HEK293T (cell line): ENCODE measurements at regions not wholly inside any gene's neighbourhood (a gene's known extent, or its start where the extent isn't known, plus 50 kb on each side); places are given as distances from the start of the nearest gene placed in this dataset.

Experiments
- CTCF ChIA-PET: fragments of 350-600 bp; formaldehyde crosslinking; extraction: SDS; loops from one replicate; lab custom pipeline; 2021; ENCODE audit warnings: antibody characterized with exemption, inconsistent platforms; lab: Yijun Ruan, JAX
- POLR2A ChIA-PET: fragments of 350-600 bp; formaldehyde crosslinking; extraction: SDS; loops from one replicate; lab custom pipeline; 2020; ENCODE audit warnings: antibody characterized with exemption, inconsistent platforms; lab: Yijun Ruan, JAX
- DNase-seq: peaks from one replicate; pipeline ENCODE4 v3.0.0; 2012; ENCODE audit warnings: mixed read lengths; ENCODE audit errors: extremely low spot score
- ARNT ChIP-seq: fragments of 450-650 bp; IDR thresholded peaks from 2 replicates; pipeline ENCODE4 v1.6.1; 2017; ENCODE audit warnings: mild to moderate bottlenecking
- BHLHE40 ChIP-seq: fragments of 450-650 bp; IDR thresholded peaks from 2 replicates; pipeline ENCODE4 v1.6.1; 2016; ENCODE audit warnings: mild to moderate bottlenecking, moderate library complexity, borderline replicate concordance
- CTBP1 ChIP-seq: fragments of 450-650 bp; IDR thresholded peaks from 2 replicates; pipeline ENCODE4 v1.6.1; 2016; ENCODE audit warnings: borderline replicate concordance
- ELF4 ChIP-seq: fragments of 450-650 bp; IDR thresholded peaks from 2 replicates; pipeline ENCODE4 v1.6.1; 2017; ENCODE audit warnings: antibody characterized with exemption
- FOXA1 ChIP-seq: fragments of 450-650 bp; IDR thresholded peaks from 2 replicates; pipeline ENCODE4 v1.6.1; 2016; ENCODE audit warnings: mild to moderate bottlenecking
- FOXK2 ChIP-seq: fragments of 450-650 bp; IDR thresholded peaks from 2 replicates; pipeline ENCODE4 v1.6.1; 2016; ENCODE audit warnings: mild to moderate bottlenecking
- FOXM1 ChIP-seq: fragments of 450-650 bp; IDR thresholded peaks from 2 replicates; pipeline ENCODE4 v1.6.1; 2017; ENCODE audit warnings: mild to moderate bottlenecking, borderline replicate concordance
- HDGF ChIP-seq: fragments of 450-650 bp; IDR thresholded peaks from 2 replicates; pipeline ENCODE4 v1.6.1; 2017; ENCODE audit warnings: antibody characterized with exemption, borderline replicate concordance
- L3MBTL2 ChIP-seq: fragments of 450-650 bp; conservative IDR thresholded peaks from 2 replicates; pipeline ENCODE4 v1.6.1; 2016; ENCODE audit warnings: mild to moderate bottlenecking
- LEF1 ChIP-seq: fragments of 450-650 bp; IDR thresholded peaks from 2 replicates; pipeline ENCODE4 v1.6.1; 2017; ENCODE audit warnings: mild to moderate bottlenecking, borderline replicate concordance
- NFRKB ChIP-seq: fragments of 450-650 bp; IDR thresholded peaks from 2 replicates; pipeline ENCODE4 v1.6.1; 2016; ENCODE audit warnings: mild to moderate bottlenecking, moderate library complexity
- PKNOX1 ChIP-seq: fragments of 450-650 bp; IDR thresholded peaks from 2 replicates; pipeline ENCODE4 v1.6.1; 2016
- SP1 ChIP-seq: fragments of 450-650 bp; IDR thresholded peaks from 2 replicates; pipeline ENCODE4 v1.6.1; 2017
- SUZ12 ChIP-seq: fragments of 450-650 bp; IDR thresholded peaks from 2 replicates; pipeline ENCODE4 v1.6.1; 2016; ENCODE audit warnings: mild to moderate bottlenecking
- TARDBP ChIP-seq: fragments of 450-650 bp; IDR thresholded peaks from 2 replicates; pipeline ENCODE4 v1.6.1; 2016
- ZNF384 ChIP-seq: fragments of 450-650 bp; IDR thresholded peaks from 2 replicates; pipeline ENCODE4 v1.6.1; 2016

DNA sequence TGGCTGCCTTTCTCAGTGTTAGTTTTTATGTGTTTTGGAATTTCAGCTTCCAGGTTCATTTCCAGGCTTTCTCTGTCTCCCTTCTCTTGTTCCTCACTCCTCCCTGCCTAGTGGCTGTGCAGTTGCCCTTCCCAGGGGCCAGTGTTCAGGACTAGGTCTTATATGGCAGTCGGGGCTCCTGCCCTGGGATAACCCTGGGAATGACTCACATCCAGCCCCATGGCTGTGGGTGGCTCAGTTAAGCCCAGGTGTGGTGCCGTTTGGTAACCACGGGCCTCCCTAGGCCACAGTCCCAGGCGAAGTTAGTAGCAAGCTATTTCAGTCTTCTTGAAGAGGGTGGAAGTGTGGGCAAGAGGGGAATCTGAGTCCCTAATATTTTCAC lies 57.4 kb upstream of the DDR1 start:
- CTCF ChIA-PET = interaction anchor here (0.6 to 2.5 kb wide), 6 partner anchors 9 to 263 kb away, joined by 3 to 11 read pairs (median 5); no protein-coding TSS in a partner anchor
- TF ChIP-seq SP1 = no peak
- no peak for TF ChIP-seq L3MBTL2
- TF ChIP-seq FOXA1 = no peak
- TF ChIP-seq NFRKB = no peak
- TF ChIP-seq FOXM1 = no peak
- no peak for TF ChIP-seq CTBP1
- no peak for TF ChIP-seq ELF4
- no peak for TF ChIP-seq PKNOX1
- no peak for TF ChIP-seq TARDBP
- no peak for TF ChIP-seq FOXK2
- TF ChIP-seq BHLHE40 = no peak
- no peak for DNase-seq
- POLR2A ChIA-PET = no interaction called here

GRCh38 chr6:30824698-30825097 lies 59.6 kb upstream of the DDR1 start:
- DNase-seq = no peak
- ChIA-PET POLR2A (no interaction called here), CTCF (no interaction called here)
- TF ChIP-seq SP1 = no peak
- no peak for TF ChIP-seq ARNT
- TF ChIP-seq CTBP1 = no peak
- TF ChIP-seq FOXA1 = no peak

- TF ChIP-seq BHLHE40 (no peak), CTBP1 (no peak), ARNT (no peak), ZNF384 (no peak), NFRKB (no peak), ELF4 (no peak), FOXM1 (no peak), TARDBP (no peak), PKNOX1 (no peak), HDGF (no peak), SUZ12 (no peak), LEF1 (no peak), FOXK2 (no peak), FOXA1 (no peak), SP1 (no peak), L3MBTL2 (no peak)
- ChIA-PET CTCF (no interaction called here), POLR2A (no interaction called here)
- no peak for DNase-seq
Observed at GRCh38 chr6:30823534-30823865, 60.8 kb upstream of the DDR1 start.

DNA sequence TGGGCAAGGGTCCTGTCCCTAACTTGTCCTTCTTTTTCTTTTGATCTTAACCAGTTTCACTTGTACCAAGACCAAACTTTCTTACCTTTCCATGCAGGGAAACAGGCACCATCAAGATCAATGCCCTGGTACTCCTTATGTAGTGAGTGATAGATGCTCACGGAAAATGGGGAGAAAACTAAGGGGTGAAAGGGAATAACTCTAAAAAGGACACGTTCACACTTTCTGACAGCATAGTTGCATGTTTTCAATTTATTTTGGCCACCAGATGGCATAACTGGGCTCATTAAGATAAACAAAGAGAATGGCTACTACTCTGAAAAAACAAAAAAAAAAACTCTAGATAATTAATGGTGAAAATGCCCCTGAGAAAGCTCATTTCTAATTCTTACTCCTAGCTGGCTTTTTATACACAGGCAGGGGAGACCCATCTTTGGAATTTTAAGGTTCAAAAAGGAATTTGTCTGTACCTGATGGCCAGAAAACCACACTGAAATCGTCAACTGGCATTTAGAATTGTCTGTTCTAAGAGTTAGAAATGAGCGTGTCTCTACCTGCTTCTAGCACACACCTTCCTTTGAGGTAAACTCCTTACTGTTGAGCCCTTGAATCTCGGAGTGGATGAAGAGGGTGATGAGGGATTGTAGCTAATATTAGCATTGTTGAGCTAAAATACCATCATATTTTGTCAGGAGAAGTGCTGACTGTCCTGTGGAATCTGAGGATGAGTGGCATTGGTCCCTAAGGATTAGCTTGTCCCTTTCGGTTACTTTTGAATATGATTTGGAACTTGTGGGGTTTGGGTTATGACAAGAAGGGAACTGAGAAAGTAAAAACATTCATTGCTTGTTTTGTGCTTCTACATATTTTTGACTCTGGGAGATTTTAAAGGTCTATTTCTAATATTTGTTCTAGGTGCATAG lies 62.2 kb upstream of the DDR1 start:
- CTCF ChIA-PET = interaction anchor here (0.6 to 2.0 kb wide), 18 partner anchors 10 to 301 kb away, joined by 3 to 13 read pairs (median 4); partner anchors contain the start of gene VARS2
- no peak for DNase-seq
- TF ChIP-seq CTBP1 = no peak
- peak; percentile 96 for TF ChIP-seq ZNF384
- no peak for TF ChIP-seq SP1
- TF ChIP-seq ELF4 = no peak
- POLR2A ChIA-PET = interaction anchor here (1.0 to 1.1 kb wide), 2 partner anchors 60 to 86 kb away, joined by 4 to 5 read pairs; partner anchors contain the start of gene GTF2H4

DNA sequence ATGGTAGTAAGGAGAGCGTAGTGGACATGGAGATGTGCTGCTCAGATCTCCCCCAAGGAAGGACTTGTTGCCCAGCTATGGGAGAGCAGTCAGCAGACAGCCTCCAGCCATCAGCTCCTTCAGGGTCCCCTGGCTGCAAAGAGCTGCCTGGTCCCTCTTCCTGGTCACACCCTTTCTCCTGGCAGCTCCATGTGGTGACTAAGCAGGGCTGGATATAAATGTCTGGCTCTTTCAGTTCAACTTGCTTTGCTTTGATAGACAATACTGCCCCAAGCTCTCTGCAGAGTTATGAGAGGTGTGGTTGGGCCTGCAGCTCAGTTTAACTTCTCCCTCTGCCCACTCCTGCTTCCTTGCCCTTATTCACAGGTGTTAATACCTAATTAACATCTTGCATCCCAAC lies 64.1 kb upstream of the DDR1 start:
- TF ChIP-seq CTBP1 = no peak
- TF ChIP-seq FOXK2 = no peak
- no peak for TF ChIP-seq ARNT
- TF ChIP-seq FOXA1 = no peak
- TF ChIP-seq SP1 = no peak
- TF ChIP-seq LEF1 = no peak
- no peak for TF ChIP-seq NFRKB
- no peak for TF ChIP-seq TARDBP
- no peak for TF ChIP-seq PKNOX1
- no peak for TF ChIP-seq ZNF384
- no peak for TF ChIP-seq BHLHE40
- TF ChIP-seq ELF4 = no peak
- no peak for TF ChIP-seq SUZ12
- no peak for TF ChIP-seq HDGF
- TF ChIP-seq FOXM1 = no peak
- no peak for TF ChIP-seq L3MBTL2
- DNase-seq = no peak
- ChIA-PET CTCF (interaction anchor here (0.9 to 1.2 kb wide), 3 partner anchors 9 to 267 kb away, joined by 3 to 5 read pairs (median 4); no protein-coding TSS in a partner anchor), POLR2A (no interaction called here)

- TF ChIP-seq LEF1 = no peak
- no peak for TF ChIP-seq FOXM1
- no peak for TF ChIP-seq HDGF
- TF ChIP-seq CTBP1 = no peak
- TF ChIP-seq ARNT = no peak
- no peak for TF ChIP-seq FOXK2
- TF ChIP-seq PKNOX1 = no peak
- no peak for DNase-seq
- ChIA-PET POLR2A (no interaction called here), CTCF (interaction anchor here (0.8 to 1.2 kb wide), 4 partner anchors 9 to 268 kb away, joined by 3 to 5 read pairs (median 4); no protein-coding TSS in a partner anchor)
Observed at GRCh38 chr6:30819297-30819917, 64.9 kb upstream of the DDR1 start.
